GM12873 (cell line): ENCODE measurements at regions not wholly inside any gene's neighbourhood (a gene's known extent, or its start where the extent isn't known, plus 50 kb on each side); places are given as distances from the start of the nearest gene placed in this dataset.

Source experiments
- CTCF ChIP-seq: IDR thresholded peaks from 2 replicates; pipeline ENCODE4 v1.5.1; 2012; ENCODE audit warnings: low read depth, mild to moderate bottlenecking, moderate library complexity, low read length, control low read depth; ENCODE audit not compliant: insufficient read depth; ENCODE audit errors: missing control alignments

- TF ChIP-seq CTCF, result no peak
Measured at GRCh38 chr15:93179072-93179471, 90.1 kb upstream of the RGMA start.

GRCh38 chr15:93178371-93178770 is 89.4 kb upstream of the RGMA start:
- TF ChIP-seq CTCF, result no peak

- TF ChIP-seq CTCF, result no peak
Measured at GRCh38 chr15:93176065-93176464, 87.1 kb upstream of the RGMA start.

GRCh38 chr15:93174836-93175235 is 85.8 kb upstream of the RGMA start:
- TF ChIP-seq CTCF, result no peak

DNA sequence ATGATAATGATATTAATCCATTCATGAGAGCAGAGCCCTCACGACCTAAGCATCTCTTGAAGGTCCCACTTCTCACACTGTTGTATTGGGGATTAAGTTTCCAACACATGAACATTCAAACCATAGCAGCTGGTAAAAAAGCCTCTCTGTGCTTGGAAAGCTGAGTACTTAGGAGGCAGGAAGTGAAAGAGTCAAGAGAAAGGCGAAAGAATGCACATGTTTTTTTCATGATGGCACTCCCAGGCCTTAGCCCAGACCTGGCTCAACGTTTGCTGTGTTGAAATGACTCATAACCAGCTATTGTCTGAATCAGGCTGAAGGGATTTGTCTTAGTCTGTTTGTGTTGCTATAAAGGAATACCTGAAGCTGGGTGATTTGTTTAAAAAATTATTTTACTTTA is 84.4 kb upstream of the RGMA start:
- TF ChIP-seq CTCF, result no peak

GRCh38 chr15:93171476-93171875 is 82.5 kb upstream of the RGMA start:
- TF ChIP-seq CTCF, result no peak

GRCh38 chr15:93170329-93170728 is 81.3 kb upstream of the RGMA start:
- TF ChIP-seq CTCF, result no peak
